Embryonic facial prominence (tissue), 1 donor: ENCODE measurements at regions not wholly inside any gene's neighbourhood (a gene's known extent, or its start where the extent isn't known, plus 50 kb on each side); places are given as distances from the start of the nearest gene placed in this dataset.

ENCODE experiments used
- DNase-seq: peaks from one replicate; pipeline ENCODE4 v3.0.0-alpha.2; 2016; ENCODE audit errors: extremely low spot score

DNA sequence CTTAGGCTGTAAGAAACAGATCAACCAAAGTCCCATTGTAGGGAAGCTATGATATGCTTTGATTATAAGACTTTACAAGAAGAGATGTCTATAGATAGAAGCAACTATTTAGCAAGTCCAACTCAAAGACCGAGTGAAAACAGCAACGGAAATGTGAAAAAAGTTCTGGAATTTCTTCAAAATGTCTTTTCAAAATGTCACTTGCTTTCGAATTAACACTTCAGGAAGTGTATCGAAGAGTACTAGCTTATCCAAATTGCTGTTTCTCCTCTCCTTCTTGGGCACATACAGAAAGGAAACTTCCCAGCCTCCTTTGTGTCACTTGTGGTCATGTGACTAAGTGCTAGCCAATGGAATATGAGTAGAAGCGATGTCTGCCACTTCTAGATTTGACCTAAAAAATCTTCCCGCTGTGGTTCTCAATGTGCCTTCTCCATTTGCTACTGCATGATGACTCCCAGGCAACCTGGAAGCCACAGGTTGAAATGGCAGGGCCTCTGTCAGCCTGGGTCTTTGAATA, 89.9 kb downstream of the TSEN15 start:
- no peak for DNase-seq

DNA sequence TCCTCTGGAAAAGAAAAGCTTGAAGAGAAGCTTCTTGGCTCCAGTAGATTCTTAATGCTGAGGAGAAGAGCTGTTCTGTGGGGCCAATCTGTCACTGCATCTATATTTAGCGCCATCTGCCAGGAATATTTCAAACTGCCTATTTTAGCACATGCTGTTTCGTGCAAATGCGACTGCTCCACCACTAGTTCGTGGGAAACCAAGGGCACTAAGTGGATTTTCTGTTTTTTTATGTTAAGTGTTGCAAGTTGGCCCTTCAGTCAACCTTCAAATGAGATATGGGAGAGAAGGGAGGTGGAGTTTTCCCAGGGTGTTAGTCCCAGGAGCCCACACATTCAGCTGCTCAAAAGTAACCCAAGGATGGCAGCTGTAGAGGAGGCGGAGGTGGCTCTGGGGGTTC, 91.9 kb downstream of the TSEN15 start:
- no peak for DNase-seq

DNA sequence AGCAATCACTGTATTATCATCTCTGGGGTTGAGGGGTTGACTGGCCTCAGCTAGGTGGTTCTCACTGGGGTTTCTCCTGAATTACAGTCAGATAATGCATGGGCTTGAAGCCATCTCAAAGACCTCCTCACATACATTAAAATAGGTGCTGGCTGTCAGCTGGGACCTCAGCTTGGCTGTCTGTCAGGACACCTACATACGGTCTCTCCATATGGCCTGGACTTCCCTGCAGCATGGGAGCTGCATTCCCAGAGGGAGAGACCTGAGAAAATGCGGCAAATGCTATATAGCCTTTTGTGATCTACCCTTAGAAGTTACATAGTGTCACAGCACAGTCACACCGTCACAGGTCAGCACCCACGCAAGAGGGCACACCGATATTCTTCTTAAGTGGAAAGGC, 93.6 kb downstream of the TSEN15 start:
- no peak for DNase-seq

DNA sequence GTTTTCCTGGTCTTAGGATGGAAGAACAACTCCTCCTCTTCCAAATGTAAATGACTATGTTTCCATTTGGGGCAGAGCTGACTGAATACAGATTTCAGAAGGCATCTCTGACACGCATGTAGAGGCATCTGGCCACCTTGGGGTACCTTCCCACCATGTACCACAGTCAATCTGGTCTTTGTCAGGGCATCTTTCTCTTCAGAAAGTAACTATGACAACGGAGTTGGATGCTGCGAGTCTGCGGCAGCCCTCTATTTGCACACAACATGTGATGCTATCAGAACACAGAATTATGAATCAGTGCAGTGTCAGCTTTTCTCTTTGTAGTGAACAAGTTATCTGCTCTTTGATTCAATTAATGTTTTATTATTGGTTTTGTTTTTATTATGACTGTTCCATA, 94.7 kb downstream of the TSEN15 start:
- DNase-seq, result no peak

DNA sequence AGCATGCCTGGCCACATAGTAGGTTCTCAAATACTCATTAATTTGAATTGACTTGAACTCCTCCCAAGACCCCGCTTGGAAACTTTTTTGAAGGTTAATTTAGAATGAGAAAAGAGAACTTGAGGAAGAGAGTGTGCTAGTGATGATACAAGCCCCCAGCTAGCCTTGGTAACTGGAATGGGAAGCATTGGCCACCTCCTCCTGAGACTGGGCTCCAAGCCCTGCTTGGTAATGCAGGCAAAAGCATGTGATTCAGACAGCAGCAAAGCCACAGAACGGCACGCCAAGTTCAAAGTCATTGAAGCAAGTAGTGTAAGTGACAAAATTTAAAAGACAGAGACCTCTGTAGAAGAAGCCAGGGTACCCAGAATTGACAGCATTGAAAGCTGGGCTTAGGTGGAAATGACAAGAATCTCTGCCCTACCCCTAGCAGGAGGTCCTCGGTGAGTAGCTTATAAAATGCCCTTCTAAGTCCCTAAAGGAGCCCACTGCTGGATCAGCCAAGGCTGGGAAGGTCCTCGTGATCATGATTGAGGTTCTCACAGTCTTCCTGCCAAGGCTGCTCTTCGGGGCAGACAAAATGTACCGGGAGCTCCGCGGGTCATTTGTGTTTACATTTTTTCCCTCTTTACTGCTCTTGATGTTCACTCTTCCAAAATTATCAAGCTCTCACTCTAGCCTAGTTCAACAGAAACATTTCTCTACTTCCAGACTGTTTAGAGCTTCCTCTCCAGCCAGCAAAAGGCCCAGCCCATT, 99.4 kb downstream of the TSEN15 start:
- DNase-seq, result no peak

DNA sequence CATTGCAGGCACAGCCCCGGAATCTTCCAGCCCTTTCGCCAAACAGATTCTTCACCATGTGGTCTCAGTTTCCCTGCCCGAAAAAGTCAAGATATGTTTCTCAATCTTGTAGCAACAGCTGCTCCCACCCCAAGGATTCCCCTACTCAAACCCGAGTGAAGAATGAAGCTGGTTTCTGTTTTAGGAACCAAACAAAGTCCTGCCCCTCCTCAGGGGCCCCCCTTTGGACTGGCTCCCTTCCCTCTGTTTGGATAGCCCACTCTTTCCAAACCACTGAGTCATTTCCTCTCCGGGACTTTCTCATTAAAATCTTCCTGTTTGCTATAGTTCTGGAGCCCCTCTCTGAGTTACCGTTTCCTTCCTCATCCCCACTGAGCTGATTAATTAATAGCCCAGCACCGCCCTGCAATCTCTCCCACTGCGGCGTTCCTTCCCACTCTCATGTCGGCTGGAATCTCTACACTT, 100.9 kb downstream of the TSEN15 start:
- no peak for DNase-seq

DNA sequence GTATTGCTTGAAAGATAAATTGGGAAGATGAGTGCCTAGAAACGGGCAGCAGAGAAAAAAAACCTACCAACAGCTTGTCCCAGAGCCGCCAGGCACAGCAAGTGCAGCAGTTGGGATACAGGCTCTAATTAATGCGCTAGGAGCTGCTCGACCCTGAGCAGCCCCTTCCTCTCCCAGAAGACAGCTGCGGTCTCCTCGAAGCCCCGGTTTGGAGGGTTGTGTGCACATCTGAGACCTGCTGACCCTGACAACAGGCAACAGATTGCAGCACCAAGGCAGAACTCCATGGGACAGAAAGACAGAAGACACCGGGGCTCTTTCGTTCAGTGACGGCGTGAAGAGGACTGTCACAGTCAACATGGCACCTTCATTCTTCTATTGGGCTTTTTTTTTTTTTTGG, 101.4 kb downstream of the TSEN15 start:
- DNase-seq, result no peak

DNA sequence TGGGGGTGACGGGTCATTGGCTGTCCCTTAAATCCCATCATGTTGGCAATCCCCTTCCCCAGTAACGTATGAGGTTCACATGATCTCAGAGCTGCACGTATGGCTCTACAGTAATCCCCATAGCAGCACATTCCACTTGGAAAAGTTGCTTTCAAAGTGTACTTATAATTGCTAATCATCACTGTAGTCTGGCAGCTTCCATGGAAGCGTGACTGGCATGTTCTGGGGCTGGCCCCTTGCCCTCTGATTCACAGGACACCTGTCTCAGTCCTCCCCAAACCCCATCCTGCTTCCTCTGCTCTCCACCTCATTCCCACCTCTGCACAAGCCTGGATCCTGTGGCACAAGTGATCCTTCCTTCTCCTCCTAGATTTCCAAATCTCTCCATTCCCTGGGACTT, 102.2 kb downstream of the TSEN15 start:
- no peak for DNase-seq

DNA sequence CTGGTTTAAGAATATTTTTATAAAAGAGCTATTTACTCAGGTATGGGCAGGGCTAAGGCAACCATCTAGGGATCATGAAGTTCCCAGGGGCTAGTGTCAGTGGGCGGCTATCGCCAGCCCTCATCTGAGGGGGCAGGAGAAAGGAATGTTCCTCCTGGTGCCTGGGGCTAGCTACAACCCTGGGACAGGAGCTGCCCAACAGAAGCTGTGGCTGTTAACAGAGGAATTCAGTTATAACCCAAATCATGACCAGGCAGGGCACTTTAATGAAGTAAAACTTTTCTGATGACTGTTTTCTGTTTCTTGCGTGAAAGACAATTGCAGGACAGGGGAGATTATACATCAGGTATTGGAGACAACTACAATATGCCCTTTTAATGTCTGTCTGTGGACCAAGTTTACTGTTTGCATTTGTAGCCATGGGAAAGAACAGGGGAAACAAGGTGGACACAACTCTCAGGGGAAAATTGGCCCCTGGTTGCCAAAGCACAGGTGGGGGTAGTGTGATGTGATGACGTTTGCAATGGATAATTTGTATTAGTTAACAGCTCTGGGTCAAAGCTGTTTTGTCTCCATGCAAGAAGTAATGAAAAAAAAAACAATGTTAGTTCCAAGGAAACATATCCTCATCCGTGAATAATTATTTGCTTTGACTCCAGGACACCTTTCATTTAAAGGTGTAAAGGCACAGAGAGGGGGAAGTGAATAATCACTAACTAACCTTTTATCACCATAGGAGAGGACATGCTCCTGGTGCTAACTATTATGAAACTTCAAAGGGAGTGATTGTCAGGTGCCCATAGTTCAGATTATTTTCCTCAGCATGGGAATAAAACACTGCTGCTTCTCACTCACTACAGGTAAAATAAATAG, 105.2 kb downstream of the TSEN15 start:
- no peak for DNase-seq

DNA sequence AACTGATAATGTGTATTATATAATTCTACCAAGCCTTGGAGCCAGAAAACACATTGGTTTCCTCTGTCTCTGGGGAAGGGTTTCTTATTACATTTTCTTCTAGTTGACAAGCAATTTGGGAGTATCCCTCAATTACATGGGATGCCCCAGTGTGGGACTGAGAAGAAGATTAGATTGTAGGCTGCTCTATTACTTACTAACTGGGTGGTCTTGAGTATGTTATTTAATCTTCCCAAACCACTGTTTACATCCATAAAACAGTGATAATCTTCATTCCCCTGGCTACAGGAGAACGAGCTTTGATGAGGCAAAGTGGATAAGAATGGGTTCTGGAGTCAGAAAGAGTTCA, 105.8 kb downstream of the TSEN15 start:
- no peak for DNase-seq

DNA sequence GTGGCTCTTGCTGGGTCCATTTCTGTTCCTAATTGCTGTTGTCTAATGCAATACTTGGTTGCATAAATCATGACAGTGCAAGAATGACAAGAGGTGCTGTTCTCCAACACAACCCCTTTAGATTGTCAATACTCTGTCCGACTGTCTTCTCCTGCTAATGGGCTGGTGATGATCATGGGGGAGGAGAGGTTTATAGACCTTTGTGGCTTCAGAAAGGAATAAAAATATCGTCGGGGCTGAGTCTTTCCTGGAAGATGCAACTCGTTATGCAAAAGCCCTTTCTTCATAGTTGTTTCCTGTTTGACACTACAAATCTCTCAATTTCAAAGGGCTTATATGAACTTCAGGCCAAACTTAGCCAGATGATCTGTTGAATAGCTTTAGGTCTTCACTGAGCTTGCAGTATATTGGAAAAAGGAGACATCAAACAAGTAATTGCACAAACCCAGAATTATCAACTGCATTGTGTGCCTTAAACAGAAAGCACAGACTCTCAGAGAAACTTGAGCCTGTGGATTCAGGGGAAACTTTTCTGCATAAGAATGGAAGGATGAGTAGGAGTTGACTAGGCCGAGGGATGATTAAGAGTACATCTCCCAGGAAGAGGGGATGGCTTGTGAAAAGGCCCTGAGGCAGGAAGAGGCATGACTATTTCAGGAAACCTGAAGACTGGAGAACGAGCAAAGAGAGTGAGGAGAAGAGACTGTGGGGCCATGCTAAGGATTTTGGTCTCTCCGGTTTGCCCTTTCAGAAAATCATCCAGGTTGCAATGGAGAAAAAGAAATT, 107.6 kb downstream of the TSEN15 start:
- DNase-seq, result no peak

DNA sequence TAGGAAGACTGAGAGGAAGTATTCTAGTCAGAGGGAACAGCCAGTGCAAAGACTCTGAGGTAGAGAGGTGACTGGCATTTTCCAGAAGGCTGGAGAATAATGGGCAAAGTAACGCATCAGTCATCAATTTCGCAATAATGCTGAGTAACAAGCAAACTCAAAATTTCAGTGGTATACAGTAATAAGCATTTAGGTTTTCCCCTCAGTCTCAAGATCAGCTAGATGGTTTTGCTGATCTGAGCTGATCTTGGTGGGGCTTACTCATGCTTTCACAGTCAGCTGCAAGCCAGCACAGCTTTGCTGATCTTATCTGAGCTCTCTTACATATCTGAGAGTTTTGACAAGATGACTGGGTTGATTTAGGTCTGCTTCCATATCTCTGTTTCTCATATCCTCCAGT, 108.7 kb downstream of the TSEN15 start:
- DNase-seq, result no peak

DNA sequence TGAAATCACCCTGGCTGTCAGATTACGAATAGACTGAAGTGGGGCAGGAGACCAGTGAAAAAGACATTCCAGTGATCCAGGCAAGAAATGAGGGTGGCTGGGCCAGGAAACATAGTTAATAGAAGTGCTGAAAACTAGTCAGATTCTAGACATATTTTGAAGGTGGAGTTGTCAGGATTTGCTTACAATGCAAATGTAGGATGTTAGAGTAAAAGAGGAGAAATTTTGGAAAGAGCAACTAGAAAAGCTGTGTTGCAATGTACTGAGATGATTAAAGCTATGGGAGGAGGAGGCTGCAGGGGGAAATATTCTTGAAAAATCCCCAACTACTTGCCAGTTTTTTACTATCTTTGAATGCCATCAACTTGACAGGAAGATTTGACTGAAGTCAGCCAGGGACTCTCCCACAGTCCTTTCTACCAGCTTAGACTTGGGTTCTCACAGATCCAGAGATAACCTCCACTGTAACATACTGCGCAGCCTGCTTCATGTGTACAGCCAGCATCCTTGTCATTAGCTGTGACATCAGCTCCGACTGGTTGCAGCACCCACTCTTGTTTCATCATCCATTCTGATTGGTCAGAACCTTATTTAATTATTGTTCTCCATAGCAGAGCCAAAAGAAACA, 109.7 kb downstream of the TSEN15 start:
- DNase-seq, result no peak

DNA sequence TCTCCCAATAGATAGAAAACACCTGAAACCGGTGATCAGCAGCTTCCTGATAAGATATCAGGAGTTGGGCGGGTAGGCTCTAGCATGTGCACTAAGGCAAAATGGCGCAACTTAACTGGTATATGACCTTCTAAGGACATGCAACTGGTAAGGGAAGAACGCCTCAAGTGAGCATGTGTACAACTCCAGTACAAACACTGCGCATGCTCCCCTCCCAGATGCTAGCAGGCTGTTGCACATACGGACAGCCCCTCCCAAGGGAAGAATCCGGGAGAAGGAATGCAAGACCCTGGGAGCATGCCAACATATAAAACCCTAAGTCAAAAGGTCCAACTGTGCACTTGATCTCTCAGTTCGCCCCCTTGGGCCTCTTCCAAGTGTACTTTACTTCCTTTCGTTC, 110.8 kb downstream of the TSEN15 start:
- no peak for DNase-seq

DNA sequence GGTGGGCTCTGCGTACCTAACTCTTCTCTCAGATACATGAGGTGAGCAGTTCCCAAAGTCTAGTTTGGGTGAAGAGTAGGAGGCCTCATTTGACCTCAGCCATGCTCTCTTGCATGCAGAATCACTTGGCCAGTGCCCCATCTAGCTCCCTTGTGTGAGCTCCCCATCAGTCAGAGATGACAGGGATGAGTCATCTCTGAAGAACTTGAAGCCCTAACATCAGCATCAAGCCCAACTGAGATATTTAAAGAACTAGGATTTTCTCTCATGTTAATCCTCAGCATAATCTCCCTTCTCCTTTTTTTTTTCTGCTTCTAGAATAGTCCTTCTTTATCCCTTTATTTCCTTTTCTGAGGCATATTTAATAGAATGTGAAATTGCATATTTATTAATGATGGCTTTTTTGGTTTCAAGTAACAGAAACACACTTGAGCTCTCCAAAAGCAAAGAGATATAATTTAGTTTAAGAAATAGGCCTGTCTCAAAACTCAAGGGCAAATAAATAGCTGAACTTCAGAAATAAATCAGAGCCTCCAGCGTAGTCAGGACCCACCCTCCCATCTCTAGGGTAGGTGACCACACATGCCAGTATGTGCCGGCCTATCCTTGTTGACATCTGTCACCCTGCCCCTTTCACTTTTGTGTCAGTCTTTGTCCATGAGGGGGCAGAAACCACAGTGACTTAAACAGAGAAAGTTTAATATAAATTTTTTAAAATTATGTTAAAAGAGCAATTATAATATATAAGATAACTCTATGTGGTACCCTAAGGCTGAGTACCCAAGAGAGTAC, 112.3 kb downstream of the TSEN15 start:
- DNase-seq, result no peak

DNA sequence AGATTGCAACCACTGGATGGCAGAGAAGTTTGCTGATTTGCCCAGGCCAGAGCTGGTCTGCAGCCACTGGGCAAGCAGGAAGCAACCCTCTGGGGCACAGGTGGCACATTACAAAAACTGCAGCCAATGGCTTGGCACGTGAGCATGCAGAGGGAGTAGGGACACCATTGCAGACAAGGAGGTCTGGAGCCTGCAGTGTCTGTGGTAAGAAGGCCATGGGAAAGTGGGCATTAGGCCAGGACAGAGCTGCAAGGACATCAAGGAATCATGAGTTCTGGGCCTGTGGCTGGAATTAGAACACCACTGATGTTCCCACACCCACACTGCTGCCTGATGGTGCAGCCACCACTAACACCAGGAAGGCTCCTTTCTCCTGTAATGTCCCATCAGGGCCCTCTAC, 113.0 kb downstream of the TSEN15 start:
- no peak for DNase-seq

DNA sequence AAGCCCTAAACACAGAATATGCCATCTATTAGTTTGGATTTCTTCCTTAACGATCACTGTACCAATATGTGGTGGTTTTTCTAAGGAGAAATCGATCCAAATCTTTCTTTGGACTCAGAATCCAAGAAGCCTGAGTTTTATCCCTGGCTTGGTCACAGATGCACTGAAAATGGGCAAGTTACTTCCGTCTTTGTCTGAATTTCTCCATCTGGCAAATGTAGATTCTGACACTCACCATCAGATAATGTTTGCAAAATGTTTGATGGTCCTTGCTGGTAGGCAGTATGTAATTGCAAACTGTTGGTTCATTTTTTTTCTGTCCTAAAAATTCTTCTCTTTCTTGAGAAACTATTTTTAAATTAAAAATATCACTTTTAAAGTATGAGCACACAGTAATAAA, 115.0 kb downstream of the TSEN15 start:
- DNase-seq, result no peak

DNA sequence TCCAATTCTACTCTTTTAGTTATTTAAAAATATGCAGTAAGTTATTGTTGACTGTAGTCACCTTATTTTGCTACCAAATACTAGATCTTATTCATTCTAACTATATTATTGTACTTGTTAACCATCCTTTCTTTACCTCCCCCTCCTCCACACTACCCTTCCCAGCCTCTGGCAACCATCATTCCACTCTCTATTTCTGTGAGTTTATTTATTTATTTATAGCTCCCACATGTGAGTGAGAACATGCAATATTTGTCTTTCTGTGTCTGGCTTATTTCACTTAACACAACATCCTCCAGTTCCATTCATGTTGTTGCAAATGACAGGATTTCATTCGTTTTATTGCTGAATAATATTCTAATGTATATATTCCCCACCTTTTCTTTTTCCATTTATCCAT, 115.8 kb downstream of the TSEN15 start:
- no peak for DNase-seq

DNA sequence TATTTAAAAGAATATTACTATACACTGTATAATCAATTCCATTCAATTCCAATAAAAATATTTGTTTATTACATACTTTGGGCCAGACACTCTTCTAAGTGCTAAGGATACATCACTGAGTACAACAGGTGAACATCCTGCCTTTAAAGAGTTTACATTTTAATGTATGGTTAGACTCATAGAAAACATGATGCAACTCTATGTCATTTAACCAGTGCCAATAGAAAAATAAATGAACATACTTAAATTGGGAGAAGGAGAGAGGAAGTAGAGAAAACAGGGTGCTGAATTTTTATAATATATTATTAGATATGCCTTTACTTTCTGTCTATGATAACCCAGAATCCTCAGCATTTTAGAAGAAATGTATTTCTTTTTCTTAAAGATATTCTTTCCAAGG, 119.2 kb downstream of the TSEN15 start:
- DNase-seq, result no peak

DNA sequence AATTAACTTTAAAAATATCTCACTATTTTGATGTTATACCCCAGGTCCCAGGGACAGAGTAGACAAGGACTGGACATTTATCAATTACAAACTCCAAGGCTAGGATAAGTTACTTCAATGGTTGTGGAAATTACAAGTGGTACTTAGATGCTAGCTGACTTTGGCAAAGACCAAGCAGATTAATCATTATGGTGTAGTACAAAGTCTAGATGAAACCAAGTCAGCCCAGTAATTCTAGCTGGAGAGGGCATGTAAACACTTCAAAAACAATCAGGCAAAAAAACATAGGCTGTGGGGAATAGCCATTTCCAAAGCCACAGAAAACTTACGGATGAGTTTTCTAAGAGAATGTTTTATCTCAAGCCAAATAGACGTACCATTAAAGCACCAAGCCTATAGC, 124.5 kb downstream of the TSEN15 start:
- no peak for DNase-seq

DNA sequence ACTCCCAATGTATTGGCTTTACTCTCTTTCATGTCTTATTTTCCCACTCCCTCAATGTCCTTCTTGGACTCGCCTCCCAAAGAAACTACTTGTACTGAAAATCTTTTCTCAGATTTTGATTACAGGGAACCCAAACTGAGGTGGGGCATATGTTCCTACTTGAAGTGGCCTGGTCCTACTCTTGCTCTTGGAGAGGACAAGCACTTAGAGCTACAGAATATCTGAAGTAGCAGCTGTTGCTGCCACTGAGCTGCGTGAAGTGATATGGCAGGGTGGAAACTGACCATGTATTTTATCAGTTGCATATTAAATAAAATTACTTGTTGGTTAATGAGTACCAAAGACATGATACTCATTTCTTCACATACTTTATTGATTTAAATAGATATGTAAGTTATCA, 129.5 kb downstream of the TSEN15 start:
- DNase-seq, result no peak
